ENCODE measurements at regions not wholly inside any gene's neighbourhood (a gene's known extent, or its start where the extent isn't known, plus 50 kb on each side); places are given as distances from the start of the nearest gene placed in this dataset.

DNA sequence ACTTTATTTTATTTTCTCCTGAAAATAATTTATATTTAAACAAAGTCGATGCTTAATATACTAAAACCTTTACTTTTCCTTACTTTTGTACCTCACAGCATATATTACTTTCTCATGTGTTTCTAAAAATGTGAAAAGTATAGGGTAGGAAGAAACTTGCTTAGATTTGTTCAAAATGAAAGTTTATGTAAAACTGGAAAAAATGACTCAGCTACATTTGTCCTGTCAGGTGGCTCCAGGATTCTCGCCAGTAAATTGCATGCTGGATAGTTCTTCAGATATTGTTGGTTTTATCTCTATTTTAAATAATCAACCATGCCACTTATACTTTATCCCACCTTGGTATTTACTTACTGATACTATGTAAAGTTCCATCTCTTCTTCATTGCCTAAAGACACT lies 159.2 kb upstream of the NDST4 start:
- Histone ChIP-seq H3K27me3 (ENCODE audit: control insufficient read depth in 1 of 2, insufficient read depth in 2 of 2, low read length in 2 of 2) (no peaks in the 10 kb centered on the region), H3K27ac (ENCODE audit: extremely low read length, insufficient read depth, low read length) (no peak overlapping the region), H3K4me2 (ENCODE audit: low read depth, low read length) (no peak overlapping the region), H3K9ac (ENCODE audit: insufficient read depth, low read depth, low read length) (no peak overlapping the region), H4K20me1 (ENCODE audit: insufficient read depth, low read length) (no peaks in the 10 kb centered on the region), H3K9me3 (ENCODE audit: low read length) (no peaks in the 10 kb centered on the region), H2AFZ (ENCODE audit: low read length) (no peak overlapping the region), H3K4me1 (ENCODE audit: insufficient read depth, low read length) (no peaks in the 10 kb centered on the region), H3K36me3 (replicated peaks in 1 of 2; ENCODE audit: control insufficient read depth in 1 of 2, insufficient read depth in 2 of 2, low read length in 2 of 2) (no peaks in the 10 kb centered on the region), H3K79me2 (ENCODE audit: insufficient read depth, low read length) (no peaks in the 10 kb centered on the region), H3K4me3 (replicated peaks in 1 of 3; ENCODE audit: insufficient read depth in 1 of 3, low read depth in 2 of 3, low read length in 3 of 3) (no peak overlapping the region)
- no peak for FAIRE-seq
- DNase-seq (ENCODE audit: low spot score) = no peak
- no TSS peak for BruUV-seq (replicated peaks)
- in situ Hi-C loops (cut with HindIII; ENCODE audit: extremely low pct_ligation_motif_present, low pct_unique_long_range_greater_than_20kb) (no loop called here), intact Hi-C loops (cut with micrococcal nuclease; ENCODE audit: unreplicated experiment) (no loop called here)
- CTCF ChIA-PET (ENCODE audit: low intra/inter-chr PET ratio, low total read pairs) = no interaction called here
- ATAC-seq = no peak
- POLR2A ChIA-PET = no interaction called here
- WGBS (ENCODE audit: low lambda C conversion rate) = 2% methylated on average over 2 of the region's 2 CpGs
- TF ChIP-seq PRPF4 (IDR thresholded peaks at IDR 0.05; ENCODE audit: low read depth, low read length, poor library complexity, severe bottlenecking) (no peak), ASH2L (IDR thresholded peaks at IDR 0.05; ENCODE audit: insufficient read length, low read depth, low read length) (no peak), SYNCRIP (IDR thresholded peaks at IDR 0.05; ENCODE audit: insufficient read depth, low read depth, low read length) (no peak), FIP1L1 (IDR thresholded peaks at IDR 0.05; ENCODE audit: borderline replicate concordance, insufficient read depth, low read depth, low read length) (no peak), ZNF264 (CRISPR knock-in tag; IDR thresholded peaks at IDR 0.05) (no peak), ZNF883 (CRISPR knock-in tag; IDR thresholded peaks at IDR 0.05; ENCODE audit: not compliant biosample characterization) (no peak), ZNF737 (CRISPR knock-in tag; IDR thresholded peaks at IDR 0.05; ENCODE audit: borderline replicate concordance) (no peak), PHF8 (CRISPR knock-in tag; IDR thresholded peaks at IDR 0.05) (no peak), RFX5 (IDR thresholded peaks at IDR 0.05; ENCODE audit: low read depth, low read length) (no peak), ZNF747 (CRISPR knock-in tag; IDR thresholded peaks at IDR 0.05; ENCODE audit: borderline replicate concordance) (no peak), ZFY (CRISPR knock-in tag; IDR thresholded peaks at IDR 0.05) (no peak), NPAS2 (CRISPR knock-in tag; IDR thresholded peaks at IDR 0.05; ENCODE audit: borderline replicate concordance) (no peak), SMARCE1 (IDR thresholded peaks at IDR 0.05; ENCODE audit: borderline replicate concordance) (no peak)
- TF ChIP-seq, protein P1, sequence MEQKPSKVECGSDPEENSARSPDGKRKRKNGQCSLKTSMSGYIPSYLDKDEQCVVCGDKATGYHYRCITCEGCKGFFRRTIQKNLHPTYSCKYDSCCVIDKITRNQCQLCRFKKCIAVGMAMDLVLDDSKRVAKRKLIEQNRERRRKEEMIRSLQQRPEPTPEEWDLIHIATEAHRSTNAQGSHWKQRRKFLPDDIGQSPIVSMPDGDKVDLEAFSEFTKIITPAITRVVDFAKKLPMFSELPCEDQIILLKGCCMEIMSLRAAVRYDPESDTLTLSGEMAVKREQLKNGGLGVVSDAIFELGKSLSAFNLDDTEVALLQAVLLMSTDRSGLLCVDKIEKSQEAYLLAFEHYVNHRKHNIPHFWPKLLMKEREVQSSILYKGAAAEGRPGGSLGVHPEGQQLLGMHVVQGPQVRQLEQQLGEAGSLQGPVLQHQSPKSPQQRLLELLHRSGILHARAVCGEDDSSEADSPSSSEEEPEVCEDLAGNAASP (CRISPR knock-in tag; IDR thresholded peaks at IDR 0.05; ENCODE audit: borderline replicate concordance) = no peak

All from HepG2 (cell line).